Parathyroid adenoma (tissue), 2 donors: ENCODE measurements at regions not wholly inside any gene's neighbourhood (a gene's known extent, or its start where the extent isn't known, plus 50 kb on each side); places are given as distances from the start of the nearest gene placed in this dataset.

Experiments
- H2AFZ ChIP-seq: fragments of 300-600 bp; sonication (generic); one replicate; pipeline ENCODE4 v1.7.0; 2017; ENCODE audit warnings: antibody characterized with exemption, mild to moderate bottlenecking
- H3K27ac ChIP-seq: fragments of 300-600 bp; sonication (generic); one replicate; pipeline ENCODE4 v1.7.0; 2017
- H3K27me3 ChIP-seq: fragments of 300-600 bp; sonication (generic); one replicate; pipeline ENCODE4 v1.7.0; 2017; ENCODE audit warnings: low read length; ENCODE audit not compliant: control insufficient read depth, insufficient read depth
- H3K36me3 ChIP-seq: fragments of 300-600 bp; sonication (generic); one replicate; pipeline ENCODE4 v1.7.0; 2017; ENCODE audit warnings: low read length; ENCODE audit not compliant: control insufficient read depth, insufficient read depth
- H3K4me1 ChIP-seq: fragments of 300-600 bp; sonication (generic); one replicate; pipeline ENCODE4 v1.7.0; 2017; ENCODE audit warnings: control low read depth
- H3K4me2 ChIP-seq: fragments of 300-600 bp; sonication (generic); one replicate; pipeline ENCODE4 v1.7.0; 2017; ENCODE audit warnings: low read length
- H3K4me3 ChIP-seq: fragments of 300-600 bp; sonication (generic); one replicate; pipeline ENCODE4 v1.7.0; 2017; ENCODE audit warnings: low read depth, low read length
- H3K79me2 ChIP-seq: fragments of 300-600 bp; sonication (generic); one replicate; pipeline ENCODE4 v1.7.0; 2017; ENCODE audit warnings: control low read depth
- H3K9ac ChIP-seq: fragments of 300-600 bp; sonication (generic); one replicate; pipeline ENCODE4 v1.7.0; 2017; ENCODE audit warnings: mild to moderate bottlenecking
- H3K9me3 ChIP-seq: fragments of 300-600 bp; sonication (generic); one replicate; pipeline ENCODE4 v1.7.0; 2017; ENCODE audit warnings: low read length; ENCODE audit not compliant: control insufficient read depth
- CTCF ChIP-seq: fragments of 300-600 bp; sonication (generic); IDR thresholded peaks from one replicate; pipeline ENCODE4 v1.7.0; 2017; ENCODE audit warnings: antibody characterized with exemption, mild to moderate bottlenecking
- donor health status: primary hyperparathyroidism.

GRCh38 chr5:143544606-143545005 is 141.1 kb upstream of the NR3C1 start:
- Histone ChIP-seq H3K79me2 (no peaks in the 10 kb centered on the region), H3K4me2 (no peak overlapping the region), H2AFZ (no peak overlapping the region), H3K27me3 (no peaks in the 10 kb centered on the region), H3K9me3 (no peaks in the 10 kb centered on the region), H3K36me3 (no peaks in the 10 kb centered on the region), H3K4me3 (no peak overlapping the region), H3K4me1 (no peaks in the 10 kb centered on the region), H3K27ac (no peak overlapping the region), H3K9ac (no peak overlapping the region)
- no peak for TF ChIP-seq CTCF

- no peak overlapping the region for H3K9ac ChIP-seq
- H3K4me1 ChIP-seq, result no peaks in the 10 kb centered on the region
- H3K27ac ChIP-seq, result no peak overlapping the region
- no peak overlapping the region for H2AFZ ChIP-seq
- no peaks in the 10 kb centered on the region for H3K27me3 ChIP-seq
- H3K4me3 ChIP-seq, result no peak overlapping the region
- no peaks in the 10 kb centered on the region for H3K9me3 ChIP-seq
- no peaks in the 10 kb centered on the region for H3K36me3 ChIP-seq
- H3K4me2 ChIP-seq, result no peak overlapping the region
- TF ChIP-seq CTCF, result no peak
- H3K79me2 ChIP-seq, result no peaks in the 10 kb centered on the region
These were observed 140.1 kb upstream of the NR3C1 start for GRCh38 chr5:143543358-143544255.

GRCh38 chr5:143542798-143543144 is 139.3 kb upstream of the NR3C1 start:
- Histone ChIP-seq H3K9ac (no peak overlapping the region), H3K4me1 (no peaks in the 10 kb centered on the region), H3K4me3 (no peak overlapping the region), H2AFZ (no peak overlapping the region), H3K4me2 (no peak overlapping the region), H3K9me3 (no peaks in the 10 kb centered on the region), H3K27me3 (no peaks in the 10 kb centered on the region), H3K79me2 (no peaks in the 10 kb centered on the region), H3K27ac (no peak overlapping the region), H3K36me3 (no peaks in the 10 kb centered on the region)
- no peak for TF ChIP-seq CTCF

- no peak overlapping the region for H3K9ac ChIP-seq
- H3K36me3 ChIP-seq, result no peaks in the 10 kb centered on the region
- H3K4me2 ChIP-seq, result no peak overlapping the region
- no peaks in the 10 kb centered on the region for H3K9me3 ChIP-seq
- no peaks in the 10 kb centered on the region for H3K4me1 ChIP-seq
- no peak overlapping the region for H3K4me3 ChIP-seq
- no peaks in the 10 kb centered on the region for H3K27me3 ChIP-seq
- no peak for TF ChIP-seq CTCF
- no peak overlapping the region for H3K27ac ChIP-seq
- H3K79me2 ChIP-seq, result no peaks in the 10 kb centered on the region
- H2AFZ ChIP-seq, result no peak overlapping the region
These were observed 138.7 kb upstream of the NR3C1 start for GRCh38 chr5:143541943-143542797.
